KMS-11 (cell line): ENCODE measurements at regions not wholly inside any gene's neighbourhood (a gene's known extent, or its start where the extent isn't known, plus 50 kb on each side); places are given as distances from the start of the nearest gene placed in this dataset.

ENCODE experiments used
- H2AFZ ChIP-seq: fragments of 200-600 bp; sonication (generic); 2 replicates; pipeline ENCODE4 v1.6.1; 2016; ENCODE audit warnings: antibody characterized with exemption, mixed run types, low read depth
- H3K27ac ChIP-seq: fragments of 200-600 bp; sonication (generic); 2 replicates; pipeline ENCODE4 v1.6.1; 2016; ENCODE audit warnings: mild to moderate bottlenecking, mixed run types
- H3K27me3 ChIP-seq: fragments of 200-600 bp; sonication (generic); 2 replicates; pipeline ENCODE4 v1.6.1; 2017; ENCODE audit warnings: mild to moderate bottlenecking, low read depth, mixed run types, moderate library complexity; ENCODE audit not compliant: insufficient read depth
- H3K36me3 ChIP-seq: fragments of 200-600 bp; sonication (generic); 2 replicates; pipeline ENCODE4 v1.6.1; 2017; ENCODE audit warnings: mild to moderate bottlenecking, mixed run types; ENCODE audit not compliant: insufficient read depth
- H3K4me1 ChIP-seq: fragments of 200-600 bp; sonication (generic); 2 replicates; pipeline ENCODE4 v1.6.1; 2016; ENCODE audit warnings: mild to moderate bottlenecking, low read depth, mixed run types; ENCODE audit not compliant: poor library complexity, severe bottlenecking
- H3K4me2 ChIP-seq: fragments of 200-600 bp; sonication (generic); 2 replicates; pipeline ENCODE4 v1.7.0; 2016; ENCODE audit warnings: mild to moderate bottlenecking, mixed run types
- H3K4me3 ChIP-seq: fragments of 200-600 bp; sonication (generic); IDR thresholded peaks from 2 replicates; pipeline ENCODE4 v1.6.1; 2017; ENCODE audit warnings: low read depth, low read length, mixed read lengths; ENCODE audit not compliant: insufficient read depth
- H3K79me2 ChIP-seq: fragments of 200-600 bp; sonication (generic); 2 replicates; pipeline ENCODE4 v1.6.1; 2016; ENCODE audit warnings: low read depth, mixed run types; ENCODE audit not compliant: insufficient read depth
- H3K9ac ChIP-seq: fragments of 200-600 bp; sonication (generic); 2 replicates; pipeline ENCODE4 v1.6.1; 2016; ENCODE audit warnings: mild to moderate bottlenecking, mixed run types
- H4K20me1 ChIP-seq: fragments of 200-600 bp; sonication (generic); 2 replicates; pipeline ENCODE4 v1.6.1; 2016; ENCODE audit warnings: mild to moderate bottlenecking, mixed run types; ENCODE audit not compliant: insufficient read depth
- CTCF ChIP-seq: fragments of 200-600 bp; sonication (generic); conservative IDR thresholded peaks from 2 replicates; pipeline ENCODE4 v1.6.1; 2017; ENCODE audit warnings: low read depth, mild to moderate bottlenecking, antibody characterized with exemption, low read length, moderate library complexity, mixed read lengths

- H3K27ac ChIP-seq = no peak overlapping the region
- H3K9ac ChIP-seq = no peak overlapping the region
- H4K20me1 ChIP-seq = no peaks in the 10 kb centered on the region
- H3K4me1 ChIP-seq = peaks cover 8% of the 10 kb centered on the region
- H3K4me2 ChIP-seq = no peak overlapping the region
- no peaks in the 10 kb centered on the region for H3K27me3 ChIP-seq
- no peaks in the 10 kb centered on the region for H3K79me2 ChIP-seq
- H3K36me3 ChIP-seq = no peaks in the 10 kb centered on the region
- no peak overlapping the region for H3K4me3 ChIP-seq
- H2AFZ ChIP-seq = no peak overlapping the region
- TF ChIP-seq CTCF = no peak
Observed at GRCh38 chr6:132934496-132934895, 120.1 kb downstream of the RPS12 start.

GRCh38 chr6:132936646-132937045 lies 122.3 kb downstream of the RPS12 start:
- Histone ChIP-seq H2AFZ (no peak overlapping the region), H3K27ac (no peak overlapping the region), H3K4me1 (peaks cover 8% of the 10 kb centered on the region), H3K27me3 (no peaks in the 10 kb centered on the region), H3K79me2 (no peaks in the 10 kb centered on the region), H3K4me3 (no peak overlapping the region), H3K36me3 (no peaks in the 10 kb centered on the region), H3K4me2 (no peak overlapping the region), H3K9ac (no peak overlapping the region), H4K20me1 (no peaks in the 10 kb centered on the region)
- TF ChIP-seq CTCF = no peak

GRCh38 chr6:132937466-132937906 lies 123.1 kb downstream of the RPS12 start:
- peak; percentile 69; the same call in 1 of the 2 replicates for TF ChIP-seq CTCF
- Histone ChIP-seq H2AFZ (peak overlapping the region; percentile 66; the same call in 1 of the 2 replicates), H3K9ac (no peak overlapping the region), H3K4me3 (no peak overlapping the region), H4K20me1 (no peaks in the 10 kb centered on the region), H3K4me2 (peak overlapping the region; percentile 31), H3K4me1 (peaks cover 8% of the 10 kb centered on the region), H3K36me3 (no peaks in the 10 kb centered on the region), H3K79me2 (no peaks in the 10 kb centered on the region), H3K27me3 (no peaks in the 10 kb centered on the region), H3K27ac (peak overlapping the region; percentile 8; the same call in 1 of the 2 replicates)

GRCh38 chr6:132948889-132949288 lies 134.5 kb downstream of the RPS12 start:
- Histone ChIP-seq H3K27me3 (no peaks in the 10 kb centered on the region), H3K4me1 (no peaks in the 10 kb centered on the region), H3K27ac (no peak overlapping the region), H2AFZ (no peak overlapping the region), H4K20me1 (no peaks in the 10 kb centered on the region), H3K4me3 (no peak overlapping the region), H3K4me2 (no peak overlapping the region), H3K9ac (no peak overlapping the region), H3K36me3 (no peaks in the 10 kb centered on the region), H3K79me2 (no peaks in the 10 kb centered on the region)
- no peak for TF ChIP-seq CTCF
